VCaP (cell line): ENCODE measurements at regions not wholly inside any gene's neighbourhood (a gene's known extent, or its start where the extent isn't known, plus 50 kb on each side); places are given as distances from the start of the nearest gene placed in this dataset.

Experiments used
- H3K27ac ChIP-seq: fragments of 450-650 bp; 2 replicates; pipeline ENCODE4 v1.5.1; 2017
- TF ChIP-seq, protein P1 (sequence below): fragments of 450-650 bp; conservative IDR thresholded peaks from 2 replicates; pipeline ENCODE4 v1.5.1; 2017; ENCODE audit warnings: mild to moderate bottlenecking, moderate library complexity

DNA sequence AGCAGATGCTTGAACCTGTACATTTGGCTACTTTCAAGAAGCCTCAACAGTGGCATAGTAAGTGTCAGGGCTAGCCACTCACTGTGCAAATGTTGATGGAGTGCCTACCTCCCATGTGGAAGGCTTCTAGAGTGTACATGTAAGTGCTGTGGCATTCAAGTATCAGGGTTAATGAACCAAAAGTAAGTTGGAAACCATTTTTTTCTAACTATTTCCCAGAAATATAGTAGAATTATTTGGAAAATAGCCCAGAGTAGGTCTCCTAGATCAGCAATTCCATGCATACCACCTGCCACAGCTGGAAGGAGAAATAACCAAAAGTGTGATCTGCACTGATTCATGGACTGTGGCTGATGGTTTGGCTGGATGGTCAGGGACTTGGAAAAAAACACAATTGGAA lies 53.3 kb downstream of the FOXD1 start:
- TF ChIP-seq, protein P1, sequence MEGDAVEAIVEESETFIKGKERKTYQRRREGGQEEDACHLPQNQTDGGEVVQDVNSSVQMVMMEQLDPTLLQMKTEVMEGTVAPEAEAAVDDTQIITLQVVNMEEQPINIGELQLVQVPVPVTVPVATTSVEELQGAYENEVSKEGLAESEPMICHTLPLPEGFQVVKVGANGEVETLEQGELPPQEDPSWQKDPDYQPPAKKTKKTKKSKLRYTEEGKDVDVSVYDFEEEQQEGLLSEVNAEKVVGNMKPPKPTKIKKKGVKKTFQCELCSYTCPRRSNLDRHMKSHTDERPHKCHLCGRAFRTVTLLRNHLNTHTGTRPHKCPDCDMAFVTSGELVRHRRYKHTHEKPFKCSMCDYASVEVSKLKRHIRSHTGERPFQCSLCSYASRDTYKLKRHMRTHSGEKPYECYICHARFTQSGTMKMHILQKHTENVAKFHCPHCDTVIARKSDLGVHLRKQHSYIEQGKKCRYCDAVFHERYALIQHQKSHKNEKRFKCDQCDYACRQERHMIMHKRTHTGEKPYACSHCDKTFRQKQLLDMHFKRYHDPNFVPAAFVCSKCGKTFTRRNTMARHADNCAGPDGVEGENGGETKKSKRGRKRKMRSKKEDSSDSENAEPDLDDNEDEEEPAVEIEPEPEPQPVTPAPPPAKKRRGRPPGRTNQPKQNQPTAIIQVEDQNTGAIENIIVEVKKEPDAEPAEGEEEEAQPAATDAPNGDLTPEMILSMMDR, result no peak
- H3K27ac ChIP-seq, result no peak overlapping the region

DNA sequence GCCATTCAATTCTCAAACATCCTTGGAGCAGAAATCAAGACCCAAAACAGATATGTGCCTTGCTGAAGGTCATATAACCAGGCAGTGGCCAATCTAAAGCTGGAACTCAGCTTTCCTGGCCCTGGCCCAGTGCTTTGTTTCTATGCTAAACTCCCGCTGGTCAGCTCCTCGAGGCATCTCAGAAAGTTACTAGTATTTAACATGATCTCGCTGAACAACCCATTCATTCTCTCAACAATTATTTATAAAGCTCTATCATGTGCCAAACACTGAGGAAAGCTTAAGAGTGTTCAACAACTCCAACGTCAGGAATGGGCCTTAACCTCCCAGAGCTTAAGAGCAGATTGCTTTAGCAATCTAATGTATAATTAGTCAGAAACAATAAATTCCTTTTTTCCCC lies 54.0 kb downstream of the FOXD1 start:
- H3K27ac ChIP-seq, result no peak overlapping the region
- TF ChIP-seq, protein P1, result no peak

GRCh38 chr5:73393611-73394489 lies 54.7 kb downstream of the FOXD1 start:
- H3K27ac ChIP-seq, result no peak overlapping the region
- TF ChIP-seq, protein P1, result no peak

DNA sequence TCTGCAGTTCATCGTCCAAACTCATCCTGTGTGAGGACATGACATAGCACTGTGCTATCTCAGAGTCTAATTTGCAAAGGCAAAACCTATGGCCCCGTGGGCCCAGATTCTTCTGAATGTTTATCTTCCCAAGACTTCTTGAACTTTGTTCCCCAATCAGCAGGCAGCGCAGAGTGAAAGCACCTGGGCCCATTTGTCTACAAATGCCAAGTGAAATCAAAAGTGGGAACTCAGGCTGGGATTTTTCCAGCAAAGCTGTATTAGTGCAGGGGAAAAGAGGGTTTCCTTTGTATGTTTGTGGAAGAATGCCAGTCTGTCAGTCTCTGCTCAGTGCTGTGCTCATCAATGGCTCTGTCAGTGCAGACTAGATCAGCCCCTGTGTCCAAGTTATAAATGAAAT lies 55.8 kb downstream of the FOXD1 start:
- no peak overlapping the region for H3K27ac ChIP-seq
- TF ChIP-seq, protein P1, result no peak

- no peak overlapping the region for H3K27ac ChIP-seq
- TF ChIP-seq, protein P1, result no peak
Measured at GRCh38 chr5:73391441-73391881, 57.1 kb downstream of the FOXD1 start.

- no peak overlapping the region for H3K27ac ChIP-seq
- TF ChIP-seq, protein P1, result no peak
Measured at GRCh38 chr5:73390972-73391371, 57.6 kb downstream of the FOXD1 start.

GRCh38 chr5:73388740-73389139 lies 59.8 kb downstream of the FOXD1 start:
- TF ChIP-seq, protein P1, result no peak
- H3K27ac ChIP-seq, result no peak overlapping the region
